DMS114 treated with DMSO at 0.1 percent for 48 hours (cell line): ENCODE measurements at regions not wholly inside any gene's neighbourhood (a gene's known extent, or its start where the extent isn't known, plus 50 kb on each side); places are given as distances from the start of the nearest gene placed in this dataset.

Source experiments
- DNase-seq: peaks from one replicate; lab custom pipeline; 2025; ENCODE audit not compliant: unreplicated experiment; lab: John Stamatoyannopoulos, UW

GRCh38 chr6:1066449-1067090, 245.3 kb upstream of the FOXQ1 start:
- no peak for DNase-seq

GRCh38 chr6:1065986-1066385, 245.9 kb upstream of the FOXQ1 start:
- DNase-seq = no peak

DNA sequence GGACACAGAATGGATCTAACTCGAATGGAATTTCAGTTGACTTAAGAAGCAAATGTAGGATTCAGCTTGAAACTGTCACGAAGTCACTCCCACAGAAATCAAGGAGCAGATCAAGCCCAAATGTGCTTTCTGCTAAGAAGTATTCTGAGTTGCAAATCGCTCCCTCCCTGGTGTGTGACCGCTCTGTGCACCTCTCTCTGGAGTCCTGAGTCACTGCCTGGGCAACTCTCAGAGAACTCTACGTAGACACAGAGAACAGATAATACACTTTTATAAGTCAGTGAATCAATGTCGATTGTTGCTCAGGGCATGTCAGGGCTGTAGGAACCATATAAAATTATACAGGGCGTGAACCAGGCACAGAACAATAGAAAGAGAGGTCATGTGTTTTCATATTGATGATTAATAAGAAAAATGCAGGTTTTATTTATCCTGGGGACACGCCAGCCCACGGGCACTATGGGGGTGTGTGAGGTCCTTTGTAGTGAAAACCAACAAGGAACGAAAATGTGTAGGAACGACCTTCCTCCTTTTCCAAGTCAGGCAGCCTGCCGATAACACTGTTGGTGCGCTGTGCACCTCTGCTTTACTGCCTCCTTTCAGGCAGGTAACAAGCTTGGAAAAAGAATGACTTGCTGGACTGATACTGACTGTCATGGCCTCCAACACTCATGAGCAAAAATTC, 248.1 kb upstream of the FOXQ1 start:
- DNase-seq = no peak

DNA sequence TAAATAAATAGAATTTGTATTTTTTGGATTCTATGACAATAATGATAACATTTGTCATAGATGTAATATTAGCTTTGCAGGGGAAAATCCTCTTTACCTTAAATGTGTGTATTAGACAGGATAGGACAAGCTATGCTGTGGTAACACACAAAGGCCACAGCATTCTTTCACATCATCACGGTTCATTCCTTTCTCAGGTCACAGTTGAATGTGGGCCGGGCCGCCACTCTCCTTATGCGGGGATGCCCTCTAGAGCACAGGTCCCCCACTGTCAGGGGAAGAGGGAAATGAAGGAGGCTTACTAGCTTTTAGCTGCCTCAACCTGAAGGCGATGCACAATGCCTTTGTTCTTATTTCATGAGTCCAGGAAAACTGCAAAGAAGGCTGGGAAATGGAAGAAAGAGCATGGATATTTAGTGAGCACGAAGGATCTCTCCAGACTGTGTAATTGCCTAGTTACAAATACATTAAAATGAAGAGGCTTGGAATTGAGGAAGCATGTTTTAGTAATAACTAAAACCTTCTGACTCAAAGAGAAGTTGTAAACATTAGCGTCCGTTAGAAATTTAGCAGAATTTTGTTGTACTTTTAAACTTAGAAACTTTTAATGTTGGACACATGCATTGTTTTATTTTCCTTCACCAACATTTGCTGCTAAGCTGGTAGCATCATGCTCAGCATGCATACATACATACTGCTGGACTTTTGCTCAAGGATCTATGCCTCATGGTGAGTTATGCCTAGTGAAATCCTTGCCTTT, 248.9 kb upstream of the FOXQ1 start:
- no peak for DNase-seq

DNA sequence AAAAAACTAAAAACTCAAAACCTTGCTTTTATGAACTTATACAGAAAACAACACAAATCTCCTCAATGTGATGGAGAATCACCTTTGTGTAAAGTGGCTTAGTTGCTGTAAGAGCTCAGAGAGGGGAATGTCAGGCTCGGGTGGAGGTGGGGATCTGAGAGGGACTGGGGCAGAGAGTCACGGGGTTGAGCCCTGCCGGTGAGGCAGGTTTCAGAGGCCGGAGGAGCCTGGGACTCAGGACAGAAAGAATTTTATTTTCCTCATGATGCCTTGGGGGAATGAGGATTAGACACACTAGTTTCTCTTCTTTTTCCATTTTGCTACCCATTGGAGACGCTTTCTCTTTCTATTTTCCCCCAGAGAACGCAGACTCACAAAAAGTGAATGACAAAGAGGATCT, 252.3 kb upstream of the FOXQ1 start:
- no peak for DNase-seq

DNA sequence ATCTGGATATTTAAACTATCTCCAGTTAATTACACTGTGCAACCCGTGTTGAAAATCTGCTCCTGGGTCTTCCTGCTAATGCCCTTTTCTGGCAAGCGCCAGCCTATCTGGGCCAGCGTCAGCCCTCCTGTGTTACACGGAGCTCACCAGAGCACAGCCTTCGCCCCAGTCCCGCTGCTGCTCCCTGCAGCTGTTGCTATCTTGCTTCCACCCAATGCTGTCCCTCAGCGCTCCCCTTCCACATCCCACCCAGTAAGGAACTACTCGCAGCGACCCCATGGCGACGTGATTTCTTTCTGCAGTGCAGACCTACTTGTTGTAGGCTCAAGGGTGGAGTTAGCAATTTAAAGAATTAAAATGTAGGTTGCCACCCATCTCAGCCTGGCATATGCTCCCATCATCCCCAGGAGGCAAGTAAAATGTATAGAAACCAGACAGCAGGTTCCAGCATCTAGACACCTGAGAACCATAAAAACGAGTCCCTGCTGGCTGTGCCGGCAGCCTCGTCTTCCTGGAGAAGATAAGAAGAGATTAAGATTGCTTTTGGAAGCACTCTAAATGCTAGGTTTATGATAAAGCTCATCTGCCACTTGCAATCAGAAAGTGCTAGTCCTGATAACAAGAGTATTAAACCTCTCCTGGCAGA, 254.3 kb upstream of the FOXQ1 start:
- DNase-seq = no peak

GRCh38 chr6:1055015-1055921, 256.6 kb upstream of the FOXQ1 start:
- DNase-seq = no peak

DNA sequence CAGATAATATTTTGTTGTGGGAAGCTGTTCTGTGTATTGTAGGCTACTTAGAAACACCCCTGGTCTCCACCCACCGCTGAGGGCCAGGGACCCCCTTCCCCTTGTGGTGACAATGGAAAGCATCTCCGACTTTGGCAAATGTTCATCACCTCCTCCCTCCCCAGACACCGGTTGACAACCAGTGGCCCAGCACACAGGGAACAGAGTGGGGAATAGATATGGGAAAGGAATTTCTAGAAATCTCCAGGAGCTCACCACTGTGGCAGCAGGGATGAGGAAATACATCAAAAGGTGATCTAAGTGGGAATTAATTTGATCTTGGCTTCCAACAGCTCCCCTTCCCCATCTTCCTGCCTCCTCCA, 257.3 kb upstream of the FOXQ1 start:
- no peak for DNase-seq

GRCh38 chr6:1053586-1053985, 258.3 kb upstream of the FOXQ1 start:
- DNase-seq = no peak

GRCh38 chr6:1052262-1052661, 259.6 kb upstream of the FOXQ1 start:
- DNase-seq = no peak

- DNase-seq = no peak
Observed at GRCh38 chr6:1049900-1050299, 262.0 kb upstream of the FOXQ1 start.

GRCh38 chr6:1049170-1049569, 262.7 kb upstream of the FOXQ1 start:
- DNase-seq = no peak

DNA sequence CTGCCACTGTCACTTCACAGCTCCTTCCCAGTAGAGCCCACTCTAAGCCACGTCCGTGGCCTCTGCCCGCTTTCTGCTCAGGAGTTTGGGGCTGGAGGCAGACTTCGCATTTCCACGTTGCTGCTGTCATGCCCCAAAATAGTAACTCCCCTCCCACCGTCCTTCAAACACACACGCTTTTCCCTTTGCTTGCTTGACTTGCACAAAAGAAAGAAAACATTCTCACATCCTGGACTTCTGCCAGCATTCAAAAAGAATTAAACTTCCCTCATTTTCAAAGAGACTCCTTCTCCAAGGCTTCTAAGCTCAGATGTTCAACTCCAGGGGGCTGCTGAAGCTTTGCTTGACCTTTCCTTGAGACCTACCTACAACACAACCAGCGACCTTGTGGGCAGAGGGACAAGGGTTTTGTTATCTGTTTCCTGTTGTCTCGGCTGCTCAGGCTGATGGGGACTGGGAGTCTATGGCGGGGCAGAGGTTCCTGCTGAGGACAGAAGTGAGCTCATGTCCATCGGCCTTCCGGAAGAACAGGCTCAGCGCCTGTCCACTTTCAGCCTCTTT, 263.8 kb upstream of the FOXQ1 start:
- no peak for DNase-seq

- no peak for DNase-seq
Observed at GRCh38 chr6:1045239-1045638, 266.7 kb upstream of the FOXQ1 start.

DNA sequence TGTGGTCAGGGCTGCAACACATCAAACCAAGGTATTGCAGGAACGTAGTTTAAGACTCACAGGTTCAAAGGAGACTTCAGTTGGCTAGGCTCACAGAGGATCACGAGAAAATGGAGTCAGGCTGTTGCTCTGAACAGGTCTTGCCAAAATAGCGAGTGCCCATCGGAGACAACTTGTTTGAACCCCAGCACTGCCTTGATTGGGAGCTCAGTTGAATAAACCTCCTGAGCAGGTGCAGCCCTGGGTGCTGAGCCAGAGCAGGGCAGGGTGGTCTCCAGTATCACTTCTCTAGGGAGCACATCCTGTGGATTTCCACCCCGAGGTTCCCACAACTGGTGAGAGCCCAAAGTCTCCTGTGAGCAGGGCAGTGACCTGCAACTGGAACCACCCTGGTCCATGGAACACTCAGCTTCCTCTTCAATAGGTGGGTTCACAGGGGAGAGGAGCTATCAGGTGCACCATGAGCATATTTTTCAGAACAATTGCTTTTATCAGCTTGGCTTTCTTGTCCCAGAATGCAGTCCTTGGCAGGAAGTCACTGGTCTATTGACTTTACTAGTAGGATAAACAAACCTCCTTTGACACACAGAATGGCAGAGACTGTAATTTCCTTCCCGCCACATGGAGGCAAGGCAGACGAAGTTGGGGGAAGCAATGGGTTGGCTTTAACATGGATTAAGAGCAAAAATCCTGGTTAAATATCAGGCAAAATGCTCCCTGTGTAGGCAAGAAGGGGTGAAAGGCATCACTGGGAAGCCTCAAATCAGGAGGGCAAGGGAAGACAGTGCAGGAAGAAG, 267.7 kb upstream of the FOXQ1 start:
- DNase-seq = no peak

DNA sequence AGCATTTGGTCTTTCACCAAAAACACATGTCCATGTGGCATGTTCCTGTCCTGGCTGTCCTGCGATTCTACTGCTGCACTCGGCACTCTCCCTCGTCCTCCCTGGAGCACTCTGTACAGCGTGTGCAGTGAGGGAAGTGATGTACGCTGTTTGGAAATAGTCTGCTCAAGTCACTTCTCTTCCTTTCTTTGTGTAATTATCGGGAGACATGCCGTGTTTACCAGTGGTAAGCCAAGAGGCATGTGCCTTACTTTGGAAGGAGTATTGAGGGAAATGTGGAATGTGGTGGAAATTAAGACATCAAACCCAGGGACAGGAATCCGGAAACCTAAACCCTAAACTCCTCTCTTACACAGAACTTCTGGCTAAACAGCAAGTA, 268.5 kb upstream of the FOXQ1 start:
- no peak for DNase-seq

DNA sequence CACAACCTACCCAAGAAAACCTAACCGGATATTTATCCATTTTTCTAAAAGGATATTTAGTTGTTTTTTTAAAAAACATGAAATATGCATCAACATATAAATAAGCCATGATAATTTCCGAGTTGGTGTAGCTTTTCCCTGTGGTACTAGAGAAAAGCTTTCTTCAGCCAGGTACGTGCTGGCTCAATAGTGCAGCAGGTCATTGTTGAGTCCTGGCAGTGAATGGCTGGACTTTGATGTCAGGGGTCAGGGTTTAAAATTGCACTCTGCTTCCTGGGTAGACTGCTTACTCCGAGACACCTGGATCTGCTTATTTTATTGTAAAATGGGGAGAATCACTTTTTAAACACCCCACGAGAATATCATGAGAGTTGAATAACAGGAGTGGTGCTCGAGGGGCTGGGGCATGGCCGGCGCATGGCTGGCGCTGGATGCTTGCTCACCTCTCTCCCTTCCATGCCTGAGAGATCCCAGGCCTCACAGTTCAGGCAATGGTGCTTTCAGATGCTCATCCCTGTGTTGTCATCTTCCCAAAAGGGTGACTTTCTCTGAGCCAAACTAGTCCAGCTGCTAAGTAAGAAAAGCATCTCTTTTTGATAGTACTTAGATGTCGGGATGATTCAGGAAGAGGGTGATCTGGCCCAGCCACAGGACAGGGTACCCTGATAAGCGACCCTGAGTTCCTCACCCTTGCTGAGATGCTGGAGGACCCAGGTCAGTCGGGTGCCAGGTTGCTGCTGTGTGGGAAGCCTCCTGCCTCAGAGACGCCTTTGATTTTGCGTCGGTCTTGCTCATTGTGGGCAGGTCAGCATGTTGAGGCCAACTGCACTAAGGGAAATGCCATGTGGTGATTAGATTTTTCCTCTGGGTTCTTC, 269.1 kb upstream of the FOXQ1 start:
- DNase-seq = no peak

- DNase-seq = no peak
Observed at GRCh38 chr6:1040393-1040792, 271.5 kb upstream of the FOXQ1 start.

GRCh38 chr6:1039746-1040145, 272.2 kb upstream of the FOXQ1 start:
- DNase-seq = no peak
